GM20000 (cell line): ENCODE measurements at regions not wholly inside any gene's neighbourhood (a gene's known extent, or its start where the extent isn't known, plus 50 kb on each side); places are given as distances from the start of the nearest gene placed in this dataset.

Experiments
- DNase-seq: peaks from one replicate; pipeline ENCODE4 v3.0.0; 2012; ENCODE audit warnings: low spot score
- TF ChIP-seq, protein P1 (sequence below): IDR thresholded peaks from 2 replicates; pipeline ENCODE4 v1.5.1; 2012; ENCODE audit warnings: mild to moderate bottlenecking, control low read depth; ENCODE audit errors: extremely low read depth, missing control alignments

DNA sequence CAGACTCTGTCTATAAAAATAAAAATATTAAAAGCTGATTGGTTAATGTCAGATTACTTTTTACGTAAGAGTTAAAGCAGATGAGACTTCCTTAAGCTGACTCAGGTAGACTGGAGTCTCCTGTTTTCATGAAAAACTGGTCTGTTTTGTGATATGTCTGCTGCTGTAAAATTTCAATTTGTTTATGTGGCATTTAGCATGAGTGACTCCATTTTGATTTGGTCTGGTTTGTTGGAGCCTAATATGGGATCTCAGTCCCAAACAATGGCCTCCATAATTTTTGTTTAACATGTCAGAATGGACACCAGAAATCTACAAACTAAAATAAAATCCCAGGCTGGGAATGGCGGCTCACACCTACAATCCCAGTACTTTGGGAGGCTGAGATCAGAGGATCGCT is 57.8 kb upstream of the LEKR1 start:
- DNase-seq, result no peak
- TF ChIP-seq, protein P1, sequence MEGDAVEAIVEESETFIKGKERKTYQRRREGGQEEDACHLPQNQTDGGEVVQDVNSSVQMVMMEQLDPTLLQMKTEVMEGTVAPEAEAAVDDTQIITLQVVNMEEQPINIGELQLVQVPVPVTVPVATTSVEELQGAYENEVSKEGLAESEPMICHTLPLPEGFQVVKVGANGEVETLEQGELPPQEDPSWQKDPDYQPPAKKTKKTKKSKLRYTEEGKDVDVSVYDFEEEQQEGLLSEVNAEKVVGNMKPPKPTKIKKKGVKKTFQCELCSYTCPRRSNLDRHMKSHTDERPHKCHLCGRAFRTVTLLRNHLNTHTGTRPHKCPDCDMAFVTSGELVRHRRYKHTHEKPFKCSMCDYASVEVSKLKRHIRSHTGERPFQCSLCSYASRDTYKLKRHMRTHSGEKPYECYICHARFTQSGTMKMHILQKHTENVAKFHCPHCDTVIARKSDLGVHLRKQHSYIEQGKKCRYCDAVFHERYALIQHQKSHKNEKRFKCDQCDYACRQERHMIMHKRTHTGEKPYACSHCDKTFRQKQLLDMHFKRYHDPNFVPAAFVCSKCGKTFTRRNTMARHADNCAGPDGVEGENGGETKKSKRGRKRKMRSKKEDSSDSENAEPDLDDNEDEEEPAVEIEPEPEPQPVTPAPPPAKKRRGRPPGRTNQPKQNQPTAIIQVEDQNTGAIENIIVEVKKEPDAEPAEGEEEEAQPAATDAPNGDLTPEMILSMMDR, result no peak

DNA sequence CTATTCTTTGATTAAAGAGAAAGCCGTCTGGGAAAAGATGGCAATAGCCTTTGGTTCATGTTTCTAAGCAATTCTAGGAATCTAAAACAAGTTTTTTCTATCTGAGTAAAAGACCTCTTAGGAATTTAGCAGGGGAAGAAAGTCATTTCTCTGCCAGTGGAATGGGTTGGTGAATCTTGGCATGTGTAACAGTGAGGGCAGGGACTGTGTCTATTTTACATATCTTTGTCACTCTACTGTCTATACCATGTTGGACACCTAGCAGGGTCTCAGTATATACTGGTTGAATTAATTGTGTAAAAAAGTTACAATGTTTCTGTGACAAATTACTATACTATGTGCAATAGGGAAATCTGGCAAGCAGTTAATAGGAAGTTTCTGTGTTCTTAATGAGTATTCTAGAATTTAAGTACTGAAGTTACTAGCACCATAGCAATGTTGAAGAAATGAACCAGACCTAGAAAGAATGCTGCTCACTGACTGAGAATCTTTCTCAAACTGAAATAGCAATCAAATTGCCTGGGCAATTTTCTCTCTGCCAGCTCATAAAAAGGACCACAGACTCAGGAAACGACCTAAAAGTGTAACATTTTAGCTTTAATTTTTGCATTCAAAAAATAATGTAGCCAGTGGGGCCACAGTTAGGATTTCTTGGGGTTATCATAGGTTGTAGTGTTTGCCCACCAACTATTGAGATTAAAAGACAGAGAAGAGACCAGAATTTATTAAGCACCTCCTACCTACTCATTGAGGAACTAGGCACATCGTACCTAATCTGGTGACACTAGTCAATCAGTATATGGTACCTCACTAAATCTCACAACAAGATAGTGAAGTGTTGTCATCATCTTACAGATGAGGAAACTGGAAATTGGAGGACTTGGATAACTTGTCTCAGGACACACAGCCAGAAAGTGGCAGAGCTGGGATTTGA is 56.2 kb upstream of the LEKR1 start:
- DNase-seq, result no peak
- TF ChIP-seq, protein P1, result peak; percentile 7

DNA sequence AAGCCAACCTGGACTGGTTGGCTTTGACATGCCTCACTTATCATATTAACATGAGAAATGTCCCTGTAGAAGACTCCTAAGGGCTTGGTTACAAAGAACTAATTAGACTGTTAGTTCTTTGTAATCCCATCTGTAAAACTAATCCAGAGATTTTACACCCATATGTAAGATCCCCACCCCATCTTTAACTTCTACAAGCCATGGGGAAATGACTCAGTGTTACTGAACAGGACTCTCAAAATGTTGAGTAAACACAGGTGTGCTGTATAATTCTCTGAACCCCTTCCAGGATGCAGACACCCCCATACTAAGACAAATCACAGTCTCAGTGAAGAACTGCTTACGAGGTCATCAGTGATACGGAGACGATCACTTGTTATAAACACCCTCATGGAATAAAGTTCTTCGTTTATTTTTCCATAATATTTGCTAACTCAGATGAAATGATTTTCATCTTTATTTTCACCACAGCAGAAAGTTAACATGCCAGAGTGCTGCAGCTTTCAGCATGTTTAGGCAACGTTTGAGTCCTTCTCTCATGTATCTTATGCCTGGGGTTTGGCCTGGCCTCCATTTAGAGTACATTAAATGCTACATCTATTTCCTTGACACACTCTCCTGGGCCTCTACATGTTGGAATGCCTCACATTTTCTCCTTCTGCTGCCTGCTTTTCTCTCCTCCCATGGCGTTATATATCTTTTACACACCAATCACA is 55.3 kb upstream of the LEKR1 start:
- TF ChIP-seq, protein P1, result no peak

DNA sequence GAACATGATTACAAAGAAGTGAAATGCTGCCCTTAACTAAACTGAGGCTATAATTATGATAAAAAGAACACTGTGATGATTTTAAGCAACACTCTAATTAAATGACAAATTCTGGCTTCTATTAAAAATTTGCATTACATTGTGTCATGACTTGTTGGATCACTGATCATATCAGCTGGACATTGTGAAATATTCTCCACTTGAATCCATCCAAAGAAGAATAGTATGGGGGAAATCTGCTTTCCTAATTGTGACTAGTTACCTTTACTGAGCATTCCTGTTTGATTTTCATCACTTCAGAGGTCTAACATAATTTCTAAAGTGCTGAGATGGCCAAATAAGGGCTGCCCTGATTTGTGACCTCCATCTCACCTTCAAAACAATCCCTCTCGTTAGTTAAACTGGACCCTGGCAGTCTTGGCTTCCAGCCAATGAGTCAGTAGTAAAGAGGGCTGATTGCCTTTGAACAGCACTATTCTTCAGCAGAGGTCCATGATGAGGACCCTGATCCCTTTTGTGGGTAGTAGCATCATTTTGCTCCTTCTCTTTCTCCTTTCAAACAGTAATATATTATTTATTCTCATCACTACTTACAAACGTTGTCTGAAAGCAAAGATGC is 53.5 kb upstream of the LEKR1 start:
- TF ChIP-seq, protein P1, result no peak
- DNase-seq, result no peak

More for the DNA sequence above, 55.3 kb upstream of the LEKR1 start:
- no peak for DNase-seq

DNA sequence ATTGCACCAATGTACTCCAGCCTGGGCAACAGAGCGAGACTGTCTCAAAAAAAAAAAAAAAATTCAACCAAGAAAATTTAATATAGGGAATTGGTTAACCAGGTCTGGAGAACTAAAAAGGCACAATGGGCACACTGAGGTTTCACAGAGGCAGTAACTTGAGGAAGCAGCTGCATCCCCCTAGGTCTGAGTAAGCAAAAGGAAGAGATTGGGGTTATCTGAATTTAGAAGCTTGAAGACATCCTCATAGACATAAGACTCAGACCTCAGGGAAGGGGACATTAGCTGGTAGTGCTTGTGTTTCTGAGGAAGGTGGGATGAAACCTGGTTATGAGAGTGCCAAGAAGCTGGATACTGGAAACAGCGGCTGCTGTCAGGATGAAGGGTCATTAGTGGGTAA is 50.1 kb upstream of the LEKR1 start:
- TF ChIP-seq, protein P1, result no peak

More for the DNA sequence above, 50.1 kb upstream of the LEKR1 start:
- DNase-seq, result no peak
